ENCODE measurements at regions not wholly inside any gene's neighbourhood (a gene's known extent, or its start where the extent isn't known, plus 50 kb on each side); places are given as distances from the start of the nearest gene placed in this dataset.

GRCh38 chr3:36011791-36012190 lies 368.5 kb upstream of the STAC start:
- no peak for TF ChIP-seq POLR2A (IDR thresholded peaks at IDR 0.05)
- TF ChIP-seq CTCF (IDR thresholded peaks at IDR 0.05): no peak
- no peak for TF ChIP-seq POLR2AphosphoS5 (IDR thresholded peaks at IDR 0.05; ENCODE audit: insufficient read depth in 1 of 2, low read depth in 1 of 2)

Measured in vagina (tissue), 2 donors.